SU-DHL-6 (cell line): ENCODE measurements at regions not wholly inside any gene's neighbourhood (a gene's known extent, or its start where the extent isn't known, plus 50 kb on each side); places are given as distances from the start of the nearest gene placed in this dataset.

Experiments used
- CTCF ChIP-seq: fragments of 200-600 bp; sonication (generic); IDR thresholded peaks from one replicate; pipeline ENCODE4 v1.5.1; 2017; ENCODE audit warnings: antibody characterized with exemption, mild to moderate bottlenecking, low read length, moderate library complexity; ENCODE audit not compliant: insufficient read depth, poor library complexity, severe bottlenecking
- EZH2phosphoT487 ChIP-seq: fragments of 200-600 bp; sonication (generic), shearing (Covaris generic); conservative IDR thresholded peaks from 2 replicates; pipeline ENCODE4 v1.6.1; 2018; ENCODE audit warnings: mild to moderate bottlenecking, antibody characterized with exemption, low read length, moderate library complexity, mixed read lengths

DNA sequence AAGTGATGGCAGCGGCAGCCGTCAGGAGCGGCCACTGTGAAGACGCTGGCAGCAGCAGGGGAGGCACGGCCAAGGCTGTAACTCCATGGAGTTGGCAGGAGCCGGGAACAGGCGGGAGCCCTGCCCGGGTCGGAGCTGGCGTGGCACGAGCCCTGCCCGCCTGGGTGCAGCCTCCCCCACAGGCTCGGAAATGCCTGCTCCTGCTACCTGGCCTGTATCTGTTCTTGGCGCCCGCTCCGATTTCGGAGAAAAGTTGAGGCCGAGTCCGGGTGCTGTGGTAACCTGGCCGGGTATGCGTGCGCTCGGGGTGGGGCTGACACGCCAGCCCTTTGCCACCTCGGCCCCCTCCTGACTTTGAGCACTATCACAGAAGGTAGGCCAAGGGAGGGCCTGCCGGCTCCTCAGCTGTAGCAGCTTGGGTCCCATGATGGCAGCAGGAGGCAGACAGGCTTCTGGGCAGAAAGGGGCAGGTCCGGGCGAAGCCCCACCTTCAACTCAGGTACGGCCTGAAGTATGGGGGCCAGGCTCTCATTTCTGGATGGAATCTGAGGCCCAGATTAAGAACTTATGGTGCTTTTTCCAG is 51.2 kb upstream of the SHISA3 start:
- no peak for TF ChIP-seq CTCF
- TF ChIP-seq EZH2phosphoT487: no peak
